Loucy (cell line): ENCODE measurements at regions not wholly inside any gene's neighbourhood (a gene's known extent, or its start where the extent isn't known, plus 50 kb on each side); places are given as distances from the start of the nearest gene placed in this dataset.

Source experiments
- H2AFZ ChIP-seq: fragments of 200-600 bp; sonication (generic); 2 replicates; pipeline ENCODE4 v1.6.0; 2016; ENCODE audit warnings: antibody characterized with exemption, mild to moderate bottlenecking, low read length, moderate library complexity
- H3F3A ChIP-seq: fragments of 200-600 bp; 2 replicates; pipeline ENCODE4 v1.6.0; 2016; ENCODE audit warnings: antibody characterized with exemption, low read depth, mild to moderate bottlenecking
- H3K27me3 ChIP-seq: fragments of 200-600 bp; sonication (generic); 2 replicates; pipeline ENCODE4 v1.6.1; 2014; ENCODE audit warnings: low read length, mild to moderate bottlenecking; ENCODE audit not compliant: insufficient read depth, poor library complexity, severe bottlenecking
- H3K36me3 ChIP-seq: fragments of 200-600 bp; sonication (generic); 2 replicates; pipeline ENCODE4 v1.6.1; 2016; ENCODE audit warnings: low read length; ENCODE audit not compliant: insufficient read depth
- H3K4me1 ChIP-seq: fragments of 200-600 bp; sonication (generic); 2 replicates; pipeline ENCODE4 v1.5.1; 2014; ENCODE audit warnings: low read length, mild to moderate bottlenecking; ENCODE audit not compliant: insufficient read depth, poor library complexity, severe bottlenecking
- H3K4me2 ChIP-seq: fragments of 200-600 bp; sonication (generic); 2 replicates; pipeline ENCODE4 v1.6.0; 2014; ENCODE audit warnings: antibody characterized with exemption, low read length, low read depth, mild to moderate bottlenecking; ENCODE audit not compliant: poor library complexity, severe bottlenecking
- H3K4me3 ChIP-seq: fragments of 200-600 bp; sonication (generic); 2 replicates; pipeline ENCODE4 v1.5.1; 2014; ENCODE audit warnings: low read length, mild to moderate bottlenecking, mixed read lengths; ENCODE audit not compliant: poor library complexity, severe bottlenecking
- H3K79me2 ChIP-seq: fragments of 200-600 bp; sonication (generic); 2 replicates; pipeline ENCODE4 v1.6.1; 2014; ENCODE audit warnings: low read length; ENCODE audit not compliant: insufficient read depth
- H3K9ac ChIP-seq: fragments of 200-600 bp; sonication (generic); 2 replicates; pipeline ENCODE4 v1.6.0; 2014; ENCODE audit warnings: mild to moderate bottlenecking, low read depth, low read length, moderate library complexity; ENCODE audit not compliant: poor library complexity, severe bottlenecking
- H3K9me2 ChIP-seq: fragments of 200-600 bp; sonication (generic); replicated peaks from 2 replicates; pipeline ENCODE4 v1.6.1; 2016; ENCODE audit warnings: low read depth, low read length, mixed read lengths
- H3K9me3 ChIP-seq: fragments of 200-600 bp; sonication (generic); 2 replicates; pipeline ENCODE4 v1.6.1; 2014; ENCODE audit warnings: mild to moderate bottlenecking, antibody characterized with exemption, low read length, low read depth; ENCODE audit not compliant: insufficient read depth
- H4K20me1 ChIP-seq: fragments of 200-600 bp; sonication (generic); 2 replicates; pipeline ENCODE4 v1.6.0; 2014; ENCODE audit warnings: antibody characterized with exemption, low read length, mild to moderate bottlenecking; ENCODE audit not compliant: insufficient read depth, poor library complexity, severe bottlenecking
- EZH2phosphoT487 ChIP-seq: fragments of 200-600 bp; IDR thresholded peaks from 2 replicates; pipeline ENCODE4 v1.6.1; 2018; ENCODE audit warnings: antibody characterized with exemption, mild to moderate bottlenecking, moderate library complexity, borderline replicate concordance
- TF ChIP-seq, protein P1 (sequence below): fragments of 200-600 bp; sonication (generic); conservative IDR thresholded peaks from 2 replicates; pipeline ENCODE4 v1.5.1; 2014; ENCODE audit warnings: mild to moderate bottlenecking, antibody characterized with exemption, low read length

DNA sequence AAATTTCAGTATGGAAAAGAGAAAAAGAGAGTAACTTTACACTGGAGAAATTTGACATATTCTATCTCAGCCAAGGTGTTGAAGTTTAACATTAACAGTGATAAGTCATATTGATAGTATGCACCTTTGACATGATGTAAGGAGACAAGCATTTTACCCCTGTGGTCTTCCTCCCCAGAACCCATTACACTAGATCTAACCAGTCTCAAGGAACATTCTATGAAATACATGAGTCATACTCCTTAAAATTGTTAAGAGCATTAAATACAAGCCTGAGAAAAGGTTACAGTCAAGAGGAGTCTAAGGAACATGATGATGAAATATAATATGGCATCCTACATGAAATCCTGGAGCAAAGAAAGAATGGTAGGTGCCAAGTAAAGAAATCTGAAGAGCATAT is 1151.3 kb upstream of the IGFBP7 start:
- Histone ChIP-seq H3K9ac (no peak overlapping the region), H3K9me2 (0 out of 2 replicates have a peak, but pooled peaks cover 3% of the 10 kb centered on the region), H3F3A (no peaks in the 10 kb centered on the region), H2AFZ (no peak overlapping the region), H3K9me3 (no peaks in the 10 kb centered on the region), H3K4me1 (no peaks in the 10 kb centered on the region), H4K20me1 (no peaks in the 10 kb centered on the region), H3K4me2 (no peak overlapping the region), H3K4me3 (no peak overlapping the region), H3K36me3 (no peaks in the 10 kb centered on the region), H3K27me3 (no peaks in the 10 kb centered on the region), H3K79me2 (no peaks in the 10 kb centered on the region)
- TF ChIP-seq EZH2phosphoT487, result no peak
- TF ChIP-seq, protein P1, sequence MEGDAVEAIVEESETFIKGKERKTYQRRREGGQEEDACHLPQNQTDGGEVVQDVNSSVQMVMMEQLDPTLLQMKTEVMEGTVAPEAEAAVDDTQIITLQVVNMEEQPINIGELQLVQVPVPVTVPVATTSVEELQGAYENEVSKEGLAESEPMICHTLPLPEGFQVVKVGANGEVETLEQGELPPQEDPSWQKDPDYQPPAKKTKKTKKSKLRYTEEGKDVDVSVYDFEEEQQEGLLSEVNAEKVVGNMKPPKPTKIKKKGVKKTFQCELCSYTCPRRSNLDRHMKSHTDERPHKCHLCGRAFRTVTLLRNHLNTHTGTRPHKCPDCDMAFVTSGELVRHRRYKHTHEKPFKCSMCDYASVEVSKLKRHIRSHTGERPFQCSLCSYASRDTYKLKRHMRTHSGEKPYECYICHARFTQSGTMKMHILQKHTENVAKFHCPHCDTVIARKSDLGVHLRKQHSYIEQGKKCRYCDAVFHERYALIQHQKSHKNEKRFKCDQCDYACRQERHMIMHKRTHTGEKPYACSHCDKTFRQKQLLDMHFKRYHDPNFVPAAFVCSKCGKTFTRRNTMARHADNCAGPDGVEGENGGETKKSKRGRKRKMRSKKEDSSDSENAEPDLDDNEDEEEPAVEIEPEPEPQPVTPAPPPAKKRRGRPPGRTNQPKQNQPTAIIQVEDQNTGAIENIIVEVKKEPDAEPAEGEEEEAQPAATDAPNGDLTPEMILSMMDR, result no peak

DNA sequence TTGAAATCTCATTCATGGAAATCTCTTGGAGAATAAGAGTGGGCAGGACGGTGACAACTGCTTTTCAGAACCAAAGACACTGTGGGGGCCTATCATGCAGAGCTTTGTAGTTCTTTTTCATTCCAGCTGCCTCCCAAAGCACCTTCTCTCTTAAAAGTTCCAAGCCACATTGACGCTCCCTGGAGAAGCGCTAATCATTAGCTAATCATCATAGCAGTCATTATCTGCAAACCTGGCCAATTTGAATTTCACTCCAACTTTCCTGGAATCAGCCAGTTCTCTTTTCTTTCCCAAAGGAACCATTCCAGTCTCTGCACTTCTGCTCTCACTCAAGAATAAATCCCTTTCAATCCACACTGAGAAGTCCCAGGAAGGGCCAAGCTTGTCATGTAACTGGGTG is 1144.1 kb upstream of the IGFBP7 start:
- TF ChIP-seq, protein P1, result no peak
- no peak for TF ChIP-seq EZH2phosphoT487
- Histone ChIP-seq H3K9me2 (no peaks in the 10 kb centered on the region), H3F3A (no peaks in the 10 kb centered on the region), H3K27me3 (no peaks in the 10 kb centered on the region), H3K9ac (no peak overlapping the region), H2AFZ (no peak overlapping the region), H3K4me3 (no peak overlapping the region), H3K4me2 (no peak overlapping the region), H3K36me3 (no peaks in the 10 kb centered on the region), H3K4me1 (no peaks in the 10 kb centered on the region), H3K9me3 (no peaks in the 10 kb centered on the region), H4K20me1 (no peaks in the 10 kb centered on the region), H3K79me2 (no peaks in the 10 kb centered on the region)

DNA sequence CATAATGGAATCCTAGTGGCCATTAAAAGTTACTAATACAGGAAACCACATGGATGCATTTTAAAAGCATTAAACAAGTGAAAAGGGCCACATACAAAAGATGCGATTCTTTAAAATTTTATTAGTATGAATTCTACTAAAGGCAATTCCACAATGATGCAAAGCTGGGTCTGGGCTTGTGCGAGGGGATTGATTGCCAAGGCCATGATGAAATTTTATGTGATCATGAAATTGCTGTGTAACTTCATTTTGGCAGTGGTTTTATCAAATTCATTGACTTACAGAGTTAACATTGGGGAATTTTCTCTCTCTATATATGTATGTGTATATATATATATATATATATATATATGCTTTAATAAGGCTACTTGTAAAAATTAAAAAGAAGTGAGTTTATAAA is 1142.5 kb upstream of the IGFBP7 start:
- Histone ChIP-seq H2AFZ (no peak overlapping the region), H3K9ac (no peak overlapping the region), H3K4me3 (no peak overlapping the region), H3K36me3 (no peaks in the 10 kb centered on the region), H3K9me2 (no peaks in the 10 kb centered on the region), H3K27me3 (no peaks in the 10 kb centered on the region), H3K4me1 (no peaks in the 10 kb centered on the region), H3F3A (no peaks in the 10 kb centered on the region), H3K79me2 (no peaks in the 10 kb centered on the region), H3K9me3 (no peaks in the 10 kb centered on the region), H4K20me1 (no peaks in the 10 kb centered on the region), H3K4me2 (no peak overlapping the region)
- TF ChIP-seq, protein P1, result no peak
- TF ChIP-seq EZH2phosphoT487, result no peak
